ENCODE measurements at regions not wholly inside any gene's neighbourhood (a gene's known extent, or its start where the extent isn't known, plus 50 kb on each side); places are given as distances from the start of the nearest gene placed in this dataset.

GRCh38 chr2:71901466-71901865 lies 246.2 kb downstream of the CYP26B1 start (continued):
- TF ChIP-seq MGA (IDR thresholded peaks at IDR 0.05) (peak; percentile 53; the same call in 1 of the 2 replicates), NR4A1 (CRISPR knock-in tag; IDR thresholded peaks at IDR 0.05) (no peak), NR4A1 (tag; IDR thresholded peaks at IDR 0.05) (no peak), ARID2 (IDR thresholded peaks at IDR 0.05) (no peak), JUND (IDR thresholded peaks at IDR 0.05; ENCODE audit: borderline replicate concordance, low read depth, low read length) (peak; percentile 7; the same call in 1 of the 2 replicates), JUND (tag; IDR thresholded peaks at IDR 0.05; ENCODE audit: borderline replicate concordance, low read depth, low read length) (no peak), FOXJ2 (tag; IDR thresholded peaks at IDR 0.05) (no peak), FOXK1 (CRISPR knock-in tag; IDR thresholded peaks at IDR 0.05; ENCODE audit: borderline replicate concordance) (no peak), NCOA2 (IDR thresholded peaks at IDR 0.05; ENCODE audit: partially characterized antibody in 2 of 2) (no peak), ZNF830 (CRISPR knock-in tag; IDR thresholded peaks at IDR 0.05) (no peak), ETV6 (IDR thresholded peaks at IDR 0.05; ENCODE audit: borderline replicate concordance in 1 of 2, low read depth in 2 of 2, low read length in 1 of 2) (no peak), ETV6 (CRISPR knock-in tag; IDR thresholded peaks at IDR 0.05; ENCODE audit: borderline replicate concordance) (no peak), UBTF (IDR thresholded peaks at IDR 0.05; ENCODE audit: borderline replicate concordance in 1 of 2, low read depth in 2 of 2, low read length in 2 of 2) (no peak), ATF3 (IDR thresholded peaks at IDR 0.05) (peak; percentile 39; the same call in 1 of the 2 replicates), ATF3 (CRISPR knock-in tag; conservative IDR thresholded peaks at IDR 0.05) (no peak)

Data from K562 (cell line).